Neuronal stem cell (in vitro differentiated cells): ENCODE measurements at regions not wholly inside any gene's neighbourhood (a gene's known extent, or its start where the extent isn't known, plus 50 kb on each side); places are given as distances from the start of the nearest gene placed in this dataset.

ENCODE experiments used
- DNase-seq: peaks from one replicate; pipeline ENCODE4 v3.0.0-alpha.2; 2013; ENCODE audit warnings: low spot score
- H2AFZ ChIP-seq: one replicate; pipeline ENCODE4 v1.6.1; 2013; ENCODE audit warnings: mild to moderate bottlenecking, low read length, inconsistent platforms
- H2AK5ac ChIP-seq: 2 replicates; pipeline ENCODE4 v1.6.1; 2013; ENCODE audit warnings: low read depth, mild to moderate bottlenecking, inconsistent platforms, low read length, moderate library complexity, mixed read lengths
- H2BK120ac ChIP-seq: 2 replicates; pipeline ENCODE4 v1.6.1; 2013; ENCODE audit warnings: low read depth, mild to moderate bottlenecking, inconsistent platforms, low read length, moderate library complexity, mixed read lengths
- H2BK12ac ChIP-seq: one replicate; pipeline ENCODE4 v1.6.1; 2013; ENCODE audit warnings: low read length, inconsistent platforms
- H2BK15ac ChIP-seq: 2 replicates; pipeline ENCODE4 v1.6.1; 2013; ENCODE audit warnings: mild to moderate bottlenecking, low read length, inconsistent platforms, mixed read lengths
- H2BK5ac ChIP-seq: one replicate; pipeline ENCODE4 v1.6.1; 2013; ENCODE audit warnings: inconsistent platforms, mild to moderate bottlenecking, low read length, moderate library complexity
- H3K14ac ChIP-seq: one replicate; pipeline ENCODE4 v1.6.1; 2013; ENCODE audit warnings: low read length, inconsistent platforms
- H3K18ac ChIP-seq: 2 replicates; pipeline ENCODE4 v1.6.1; 2013; ENCODE audit warnings: low read length, inconsistent platforms
- H3K23ac ChIP-seq: 2 replicates; pipeline ENCODE4 v1.6.1; 2013; ENCODE audit warnings: low read depth, mild to moderate bottlenecking, mixed read lengths, low read length, inconsistent platforms; ENCODE audit not compliant: poor library complexity
- H3K27ac ChIP-seq: replicated peaks from 3 replicates; pipeline ENCODE4 v1.5.1; 2013; ENCODE audit warnings: low read length, inconsistent platforms
- H3K27me3 ChIP-seq, 3 experiments: 2 replicates each; pipeline ENCODE4 v1.6.1; 2013; ENCODE audit warnings: low read length in 3 of 3, mild to moderate bottlenecking in 2 of 3, inconsistent platforms in 1 of 3, low read depth in 1 of 3, mixed read lengths in 1 of 3, moderate library complexity in 1 of 3; ENCODE audit not compliant: control insufficient read depth in 3 of 3, insufficient read depth in 3 of 3
- H3K36me3 ChIP-seq, 2 donors: replicated peaks in 1 of 2; 2 replicates each; pipeline ENCODE4 v1.6.1; 2013; ENCODE audit warnings: low read length in 2 of 2; ENCODE audit not compliant: control insufficient read depth in 2 of 2, insufficient read depth in 2 of 2
- H3K4ac ChIP-seq: 2 replicates; pipeline ENCODE4 v1.6.1; 2013; ENCODE audit warnings: inconsistent platforms, mild to moderate bottlenecking, low read length, moderate library complexity
- H3K4me1 ChIP-seq, 2 donors: 1 replicate in 1 of 2; 2 replicates in 1 of 2; pipeline ENCODE4 v1.6.1; 2013; ENCODE audit warnings: low read length in 2 of 2, low read depth in 1 of 2; ENCODE audit not compliant: control insufficient read depth in 2 of 2, insufficient read depth in 1 of 2
- H3K4me2 ChIP-seq: one replicate; pipeline ENCODE4 v1.6.1; 2013; ENCODE audit warnings: mild to moderate bottlenecking, low read length, inconsistent platforms; ENCODE audit not compliant: insufficient read depth, poor library complexity, severe bottlenecking
- H3K4me3 ChIP-seq, 2 donors: 2 replicates each; pipeline ENCODE4 v1.5.1; 2013; ENCODE audit warnings: low read length in 2 of 2, mild to moderate bottlenecking in 2 of 2, inconsistent platforms in 1 of 2, moderate library complexity in 1 of 2
- H3K79me1 ChIP-seq: one replicate; pipeline ENCODE4 v1.6.1; 2013; ENCODE audit warnings: low read depth, mild to moderate bottlenecking, inconsistent platforms, low read length, moderate library complexity
- H3K9ac ChIP-seq: one replicate; pipeline ENCODE4 v1.6.1; 2013; ENCODE audit warnings: mild to moderate bottlenecking, low read depth, low read length, inconsistent platforms; ENCODE audit not compliant: poor library complexity
- H3K9me3 ChIP-seq, 2 donors: replicated peaks in 1 of 2; 2 replicates each; pipeline versions ENCODE3 to v1.6.1; 2013; ENCODE audit warnings: low read length in 2 of 2, mild to moderate bottlenecking in 2 of 2, inconsistent platforms in 1 of 2, low read depth in 1 of 2, mixed read lengths in 1 of 2, moderate library complexity in 1 of 2; ENCODE audit not compliant: control insufficient read depth in 2 of 2, insufficient read depth in 1 of 2
- H4K8ac ChIP-seq: one replicate; pipeline ENCODE4 v1.6.1; 2013; ENCODE audit warnings: low read depth, mild to moderate bottlenecking, inconsistent platforms, low read length, moderate library complexity
- H4K91ac ChIP-seq: one replicate; pipeline ENCODE4 v1.6.1; 2013; ENCODE audit warnings: low read length, low read depth, mild to moderate bottlenecking, inconsistent platforms; ENCODE audit not compliant: poor library complexity
- WGBS, 2 donors: extraction: QIAGEN DNeasy Blood & Tissue Kit; methylation state at CpG; one replicate each; pipeline ENCODE4 v1.1.7; 2013; ENCODE audit warnings: missing lambda C conversion rate in 2 of 2, mixed read lengths in 1 of 2; ENCODE audit not compliant: insufficient read length in 2 of 2, insufficient replicate concordance in 1 of 2; ENCODE audit errors: extremely low coverage in 2 of 2; 5-methylcytosine and 5-hydroxymethylcytosine counted together

DNA sequence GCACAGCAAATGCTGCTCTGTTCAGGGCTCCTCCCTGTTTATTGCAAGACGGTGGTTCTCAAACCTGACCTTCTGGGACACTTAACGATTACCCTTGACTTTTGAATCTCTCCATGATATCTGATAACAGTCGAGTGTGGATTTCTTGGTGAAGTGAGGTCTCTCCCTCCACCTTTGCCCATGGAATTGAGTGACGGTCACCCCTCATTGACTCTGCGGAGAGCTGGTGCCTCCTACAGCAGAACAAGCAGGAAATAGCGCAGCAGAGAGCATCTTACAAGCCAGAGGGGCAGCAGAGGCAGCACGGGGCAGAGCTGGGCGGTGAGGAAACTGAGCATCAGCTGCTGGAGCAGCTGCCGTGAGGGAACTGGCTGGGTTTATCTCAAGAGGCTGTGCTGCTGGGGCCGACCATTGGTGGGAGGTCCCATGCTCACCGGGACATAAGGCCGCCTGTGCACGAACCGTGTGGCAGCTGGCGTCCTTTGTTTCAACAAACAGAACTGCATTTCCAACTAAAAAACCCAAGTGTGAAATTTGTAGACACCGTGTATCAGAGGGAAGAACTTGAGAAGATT lies 189.8 kb downstream of the MTRR start:
- Histone ChIP-seq H2BK15ac (no peak overlapping the region), H4K8ac (no peak overlapping the region), H3K14ac (no peak overlapping the region), H3K4me3 (no peak overlapping the region), H3K36me3 (no peaks in the 10 kb centered on the region), H3K27me3 (peaks cover 0 to 3% (median 0%) of the 10 kb centered on the region in 3 experiments), H3K9me3 (no peaks in the 10 kb centered on the region), H3K4me2 (no peak overlapping the region), H3K23ac (no peak overlapping the region), H2AFZ (no peak overlapping the region), H3K4me1 (peaks cover 0 to 6% of the 10 kb centered on the region in 2 donors), H3K18ac (peak overlapping the region; percentile 57), H2BK120ac (no peak overlapping the region), H3K27ac (no peak overlapping the region), H3K79me1 (no peaks in the 10 kb centered on the region), H2AK5ac (peak overlapping the region; percentile 51), H3K9ac (no peak overlapping the region), H4K91ac (no peak overlapping the region), H3K4ac (no peak overlapping the region), H2BK12ac (no peak overlapping the region), H2BK5ac (no peak overlapping the region)
- WGBS, 2 donors, result no CpG with 5 or more reads among the region's 16 CpGs
- DNase-seq, result no peak

- H3K4ac ChIP-seq, result no peak overlapping the region
Observed at GRCh38 chr5:8059337-8059736, 190.4 kb downstream of the MTRR start.

GRCh38 chr5:8060235-8060952 lies 191.4 kb downstream of the MTRR start:
- DNase-seq, result no peak
- WGBS, 2 donors, result no CpG with 5 or more reads among the region's 11 CpGs

More at GRCh38 chr5:8059337-8059736, 190.4 kb downstream of the MTRR start:
- peaks cover 0 to 6% of the 10 kb centered on the region in 2 donors for H3K4me1 ChIP-seq
- no peak overlapping the region for H2BK12ac ChIP-seq
- H2BK15ac ChIP-seq, result no peak overlapping the region
- no peak overlapping the region for H3K27ac ChIP-seq
- H3K14ac ChIP-seq, result no peak overlapping the region
- no peaks in the 10 kb centered on the region for H3K36me3 ChIP-seq
- no peak overlapping the region for H3K9ac ChIP-seq
- no peaks in the 10 kb centered on the region for H3K9me3 ChIP-seq
- no peak overlapping the region for H2BK120ac ChIP-seq
- DNase-seq, result no peak
- H2AFZ ChIP-seq, result no peak overlapping the region
- no peak overlapping the region for H2AK5ac ChIP-seq
- no peak overlapping the region for H4K8ac ChIP-seq
- H3K23ac ChIP-seq, result no peak overlapping the region
- no peak overlapping the region for H2BK5ac ChIP-seq
- H3K18ac ChIP-seq, result no peak overlapping the region
- H4K91ac ChIP-seq, result no peak overlapping the region
- no CpG with 5 or more reads among the region's 4 CpGs for WGBS, 2 donors
- H3K79me1 ChIP-seq, result no peaks in the 10 kb centered on the region
- H3K27me3 ChIP-seq, result peaks cover 0 to 3% (median 0%) of the 10 kb centered on the region in 3 experiments
- H3K4me2 ChIP-seq, result no peak overlapping the region
- H3K4me3 ChIP-seq, result no peak overlapping the region

DNA sequence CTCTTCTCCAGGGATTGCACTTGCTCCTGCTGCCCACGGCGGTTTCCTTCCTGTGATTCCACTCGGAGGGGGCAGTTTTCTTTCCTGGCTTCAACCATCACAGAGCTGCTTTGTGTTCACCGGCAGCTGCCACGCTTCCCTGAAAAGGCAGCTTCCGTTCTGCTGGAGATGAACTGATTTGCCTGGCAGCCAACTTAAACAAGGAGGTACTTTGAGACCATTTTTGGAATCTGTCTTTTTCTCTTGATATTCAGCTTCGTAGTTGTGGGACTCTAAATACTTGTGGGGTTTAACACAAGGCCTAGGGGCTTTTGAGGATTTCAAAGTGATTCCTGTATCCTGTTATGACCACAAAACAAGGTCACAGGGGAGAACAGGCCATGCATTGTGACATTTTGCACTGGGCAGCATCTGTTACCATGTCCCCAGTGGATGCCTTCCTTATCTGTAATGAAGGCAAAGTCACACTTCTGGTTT lies 192.0 kb downstream of the MTRR start:
- Histone ChIP-seq H4K8ac (no peak overlapping the region), H4K91ac (no peak overlapping the region), H2BK15ac (no peak overlapping the region), H3K23ac (no peak overlapping the region), H3K4me1 (peaks cover 0 to 6% of the 10 kb centered on the region in 2 donors), H3K4me2 (no peak overlapping the region), H3K27me3 (peaks cover 0 to 3% (median 0%) of the 10 kb centered on the region in 3 experiments), H2AFZ (peak overlapping the region; percentile 44), H3K9ac (no peak overlapping the region), H3K4ac (no peak overlapping the region), H3K79me1 (no peaks in the 10 kb centered on the region), H2BK5ac (no peak overlapping the region), H2AK5ac (no peak overlapping the region), H2BK12ac (no peak overlapping the region), H3K36me3 (no peaks in the 10 kb centered on the region), H3K18ac (no peak overlapping the region), H3K27ac (no peak overlapping the region), H3K14ac (no peak overlapping the region), H3K9me3 (no peaks in the 10 kb centered on the region), H2BK120ac (no peak overlapping the region), H3K4me3 (no peak overlapping the region)
- DNase-seq, result no peak
- no CpG with 5 or more reads among the region's 7 CpGs for WGBS, 2 donors

More at GRCh38 chr5:8060235-8060952, 191.4 kb downstream of the MTRR start:
- Histone ChIP-seq H2AK5ac (no peak overlapping the region), H3K27me3 (peaks cover 0 to 3% (median 0%) of the 10 kb centered on the region in 3 experiments), H3K23ac (no peak overlapping the region), H2BK15ac (no peak overlapping the region), H3K4me3 (no peak overlapping the region), H3K27ac (no peak overlapping the region), H2BK120ac (no peak overlapping the region), H2BK12ac (no peak overlapping the region), H3K14ac (no peak overlapping the region), H3K18ac (no peak overlapping the region), H2AFZ (peak overlapping the region; percentile 44), H2BK5ac (no peak overlapping the region), H3K36me3 (no peaks in the 10 kb centered on the region), H3K4me2 (no peak overlapping the region), H3K79me1 (no peaks in the 10 kb centered on the region), H3K9me3 (no peaks in the 10 kb centered on the region), H4K91ac (no peak overlapping the region), H4K8ac (no peak overlapping the region), H3K4ac (no peak overlapping the region), H3K9ac (no peak overlapping the region), H3K4me1 (peaks cover 0 to 6% of the 10 kb centered on the region in 2 donors)
